ENCODE measurements at regions not wholly inside any gene's neighbourhood (a gene's known extent, or its start where the extent isn't known, plus 50 kb on each side); places are given as distances from the start of the nearest gene placed in this dataset.

DNA sequence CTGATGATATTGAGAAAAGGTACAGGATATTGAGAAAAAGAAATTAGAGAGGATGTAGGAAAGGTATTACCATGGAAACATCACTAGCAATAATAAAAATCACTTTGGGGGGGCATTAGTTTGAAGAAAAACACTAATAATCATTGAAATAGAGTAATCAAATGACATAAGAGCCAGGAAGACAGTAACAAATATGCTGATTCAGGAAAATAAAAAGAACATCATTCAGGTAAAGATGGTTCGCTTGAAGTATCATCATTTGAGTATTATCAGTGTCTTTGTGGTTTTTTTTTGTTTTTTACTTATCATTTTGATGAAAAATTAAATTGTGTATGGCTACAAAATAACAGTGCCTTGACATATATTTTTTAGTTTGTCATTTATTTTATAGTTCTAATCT lies 164.5 kb downstream of the IFI44 start:
- Histone ChIP-seq H3K18ac (ENCODE audit: low read length) (no peak overlapping the region), H2BK5ac (ENCODE audit: low read depth, low read length, poor library complexity) (no peak overlapping the region), H3K9me3 (ENCODE audit: insufficient read depth, low read depth, low read length) (no peaks in the 10 kb centered on the region), H3K79me1 (ENCODE audit: low read length) (no peaks in the 10 kb centered on the region), H2BK120ac (ENCODE audit: insufficient read depth, low read length, poor library complexity) (no peak overlapping the region), H3K4me2 (ENCODE audit: low read length) (no peak overlapping the region), H3K14ac (ENCODE audit: low read length) (no peak overlapping the region), H3K9ac (ENCODE audit: low read length) (no peak overlapping the region), H4K12ac (ENCODE audit: low read depth, low read length) (no peak overlapping the region), H3K79me2 (ENCODE audit: control insufficient read depth, insufficient read depth, low read length, poor library complexity) (no peaks in the 10 kb centered on the region), H2AK5ac (ENCODE audit: low read length) (no peak overlapping the region), H3K4ac (ENCODE audit: low read depth, low read length) (no peak overlapping the region), H3K27ac (ENCODE audit: low read depth, low read length) (no peak overlapping the region), H3K4me1 (ENCODE audit: control insufficient read depth in 1 of 2, insufficient read depth in 2 of 2, low read length in 2 of 2) (no peaks in the 10 kb centered on the region), H4K91ac (ENCODE audit: low read depth, low read length) (no peak overlapping the region), H3K23ac (ENCODE audit: low read length) (no peak overlapping the region), H3K27me3 (ENCODE audit: insufficient read depth, low read length) (no peaks in the 10 kb centered on the region), H2AFZ (ENCODE audit: insufficient read depth, low read length, poor library complexity) (no peak overlapping the region), H3K36me3 (ENCODE audit: control insufficient read depth in 1 of 2, insufficient read depth in 2 of 2, low read length in 2 of 2) (no peaks in the 10 kb centered on the region), H4K8ac (ENCODE audit: low read depth, low read length) (no peak overlapping the region), H2BK12ac (ENCODE audit: low read length) (no peak overlapping the region), H3K4me3 (ENCODE audit: low read depth, low read length) (no peak overlapping the region)
- no peak for DNase-seq
- no CpG with 5 or more reads among the region's 1 CpG for WGBS (ENCODE audit: extremely low coverage, insufficient coverage, insufficient read length)

DNA sequence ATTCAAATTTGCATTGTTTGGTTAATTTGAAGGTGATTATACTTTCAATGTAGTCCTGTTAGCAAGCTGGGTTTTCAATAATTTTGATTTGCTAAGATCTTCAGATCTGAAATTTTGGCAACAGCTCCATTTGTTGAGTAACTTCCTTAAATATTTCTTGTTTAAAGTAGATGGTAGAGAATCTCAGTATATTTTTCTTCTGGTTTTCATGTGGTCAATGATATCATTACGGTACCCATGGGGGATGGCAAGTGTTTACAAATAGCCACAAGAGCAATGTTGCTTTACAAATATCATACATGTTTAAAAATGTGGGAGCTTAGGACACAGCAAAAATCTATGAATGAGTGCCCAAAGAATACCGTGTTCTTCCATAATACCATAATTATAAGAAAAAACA lies 175.9 kb downstream of the IFI44 start:
- Histone ChIP-seq H3K23ac (ENCODE audit: low read length) (no peak overlapping the region), H3K18ac (ENCODE audit: low read length) (no peak overlapping the region), H3K4me1 (ENCODE audit: control insufficient read depth in 1 of 2, insufficient read depth in 2 of 2, low read length in 2 of 2) (no peaks in the 10 kb centered on the region), H3K4me3 (ENCODE audit: low read depth, low read length) (no peak overlapping the region), H4K8ac (ENCODE audit: low read depth, low read length) (no peak overlapping the region), H3K79me1 (ENCODE audit: low read length) (no peaks in the 10 kb centered on the region), H3K9me3 (ENCODE audit: insufficient read depth, low read depth, low read length) (no peaks in the 10 kb centered on the region), H3K36me3 (ENCODE audit: control insufficient read depth in 1 of 2, insufficient read depth in 2 of 2, low read length in 2 of 2) (no peaks in the 10 kb centered on the region), H2BK120ac (ENCODE audit: insufficient read depth, low read length, poor library complexity) (no peak overlapping the region), H3K4me2 (ENCODE audit: low read length) (no peak overlapping the region), H2BK5ac (ENCODE audit: low read depth, low read length, poor library complexity) (no peak overlapping the region), H3K27ac (ENCODE audit: low read depth, low read length) (no peak overlapping the region), H2BK12ac (ENCODE audit: low read length) (no peak overlapping the region), H3K14ac (ENCODE audit: low read length) (no peak overlapping the region), H3K4ac (ENCODE audit: low read depth, low read length) (no peak overlapping the region), H2AK5ac (ENCODE audit: low read length) (no peak overlapping the region), H4K91ac (ENCODE audit: low read depth, low read length) (no peak overlapping the region), H3K27me3 (ENCODE audit: insufficient read depth, low read length) (no peaks in the 10 kb centered on the region), H3K9ac (ENCODE audit: low read length) (no peak overlapping the region), H4K12ac (ENCODE audit: low read depth, low read length) (no peak overlapping the region), H2AFZ (ENCODE audit: insufficient read depth, low read length, poor library complexity) (no peak overlapping the region), H3K79me2 (ENCODE audit: control insufficient read depth, insufficient read depth, low read length, poor library complexity) (no peaks in the 10 kb centered on the region)
- no peak for DNase-seq
- WGBS (ENCODE audit: extremely low coverage, insufficient coverage, insufficient read length), result no CpG with 5 or more reads among the region's 2 CpGs

DNA sequence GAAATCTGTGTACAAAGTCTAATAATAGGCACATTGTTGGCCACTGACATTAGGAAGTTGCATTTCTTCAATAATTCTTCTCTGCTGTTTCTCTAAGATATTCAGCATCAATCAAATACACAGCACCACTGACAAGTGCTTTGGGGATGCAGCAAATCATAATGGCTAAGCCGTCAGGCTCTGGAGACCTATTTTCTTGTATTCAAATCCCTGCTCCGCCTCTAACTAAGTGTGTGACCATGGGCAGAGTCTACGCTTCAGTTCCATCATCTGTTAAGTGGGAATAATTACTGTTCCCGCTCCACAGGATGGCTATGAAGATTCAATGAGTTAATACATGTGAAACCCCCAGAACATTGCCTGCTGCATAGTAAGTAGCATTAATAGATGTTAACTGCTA lies 176.9 kb downstream of the ADGRL4 start:
- H3K23ac ChIP-seq (ENCODE audit: low read length), result no peak overlapping the region
- H2BK5ac ChIP-seq (ENCODE audit: low read depth, low read length, poor library complexity), result no peak overlapping the region
- no peak overlapping the region for H3K4me2 ChIP-seq (ENCODE audit: low read length)
- no peak overlapping the region for H3K9ac ChIP-seq (ENCODE audit: low read length)
- H4K91ac ChIP-seq (ENCODE audit: low read depth, low read length), result no peak overlapping the region
- H2AK5ac ChIP-seq (ENCODE audit: low read length), result no peak overlapping the region
- no peak overlapping the region for H2BK120ac ChIP-seq (ENCODE audit: insufficient read depth, low read length, poor library complexity)
- H2BK12ac ChIP-seq (ENCODE audit: low read length), result no peak overlapping the region
- DNase-seq, result no peak
- H3K27ac ChIP-seq (ENCODE audit: low read depth, low read length), result no peak overlapping the region
- H3K14ac ChIP-seq (ENCODE audit: low read length), result no peak overlapping the region
- no peaks in the 10 kb centered on the region for H3K36me3 ChIP-seq (ENCODE audit: control insufficient read depth in 1 of 2, insufficient read depth in 2 of 2, low read length in 2 of 2)
- no peak overlapping the region for H3K4ac ChIP-seq (ENCODE audit: low read depth, low read length)
- H3K79me2 ChIP-seq (ENCODE audit: control insufficient read depth, insufficient read depth, low read length, poor library complexity), result no peaks in the 10 kb centered on the region
- no CpG with 5 or more reads among the region's 4 CpGs for WGBS (ENCODE audit: extremely low coverage, insufficient coverage, insufficient read length)
- H3K4me3 ChIP-seq (ENCODE audit: low read depth, low read length), result no peak overlapping the region
- H3K27me3 ChIP-seq (ENCODE audit: insufficient read depth, low read length), result no peaks in the 10 kb centered on the region
- no peak overlapping the region for H4K8ac ChIP-seq (ENCODE audit: low read depth, low read length)
- H3K18ac ChIP-seq (ENCODE audit: low read length), result no peak overlapping the region
- no peaks in the 10 kb centered on the region for H3K9me3 ChIP-seq (ENCODE audit: insufficient read depth, low read depth, low read length)
- no peaks in the 10 kb centered on the region for H3K79me1 ChIP-seq (ENCODE audit: low read length)
- H2AFZ ChIP-seq (ENCODE audit: insufficient read depth, low read length, poor library complexity), result no peak overlapping the region
- H3K4me1 ChIP-seq (ENCODE audit: control insufficient read depth in 1 of 2, insufficient read depth in 2 of 2, low read length in 2 of 2), result peaks cover 0 to 2% of the 10 kb centered on the region in 2 experiments
- H4K12ac ChIP-seq (ENCODE audit: low read depth, low read length), result no peak overlapping the region

DNA sequence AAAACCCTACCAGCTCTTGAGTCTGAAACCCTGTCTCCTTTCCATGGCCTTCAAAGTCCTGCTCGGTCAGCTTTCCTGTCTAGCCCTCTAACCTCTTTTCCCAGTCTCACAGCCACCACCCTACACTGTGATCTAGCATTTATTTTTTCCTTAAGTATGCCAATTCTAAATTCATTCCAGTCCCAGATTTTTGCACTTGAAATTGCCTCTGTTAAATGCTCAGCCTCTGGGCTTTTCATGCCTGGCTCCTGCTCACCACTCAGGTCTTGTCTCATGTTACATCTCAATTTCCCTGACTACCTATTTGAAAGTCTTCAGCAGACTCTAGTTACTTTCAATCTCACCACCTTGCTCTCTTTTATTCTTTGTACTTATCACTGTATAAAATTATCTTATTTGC lies 176.2 kb downstream of the ADGRL4 start:
- Histone ChIP-seq H3K9ac (ENCODE audit: low read length) (no peak overlapping the region), H3K27me3 (ENCODE audit: insufficient read depth, low read length) (no peaks in the 10 kb centered on the region), H2AK5ac (ENCODE audit: low read length) (no peak overlapping the region), H3K9me3 (ENCODE audit: insufficient read depth, low read depth, low read length) (no peaks in the 10 kb centered on the region), H3K14ac (ENCODE audit: low read length) (no peak overlapping the region), H4K12ac (ENCODE audit: low read depth, low read length) (no peak overlapping the region), H3K18ac (ENCODE audit: low read length) (no peak overlapping the region), H2BK12ac (ENCODE audit: low read length) (no peak overlapping the region), H3K23ac (ENCODE audit: low read length) (no peak overlapping the region), H4K91ac (ENCODE audit: low read depth, low read length) (no peak overlapping the region), H4K8ac (ENCODE audit: low read depth, low read length) (no peak overlapping the region), H3K27ac (ENCODE audit: low read depth, low read length) (no peak overlapping the region), H3K36me3 (ENCODE audit: control insufficient read depth in 1 of 2, insufficient read depth in 2 of 2, low read length in 2 of 2) (no peaks in the 10 kb centered on the region), H3K4ac (ENCODE audit: low read depth, low read length) (no peak overlapping the region), H2BK120ac (ENCODE audit: insufficient read depth, low read length, poor library complexity) (no peak overlapping the region), H2BK5ac (ENCODE audit: low read depth, low read length, poor library complexity) (no peak overlapping the region), H3K4me1 (ENCODE audit: control insufficient read depth in 1 of 2, insufficient read depth in 2 of 2, low read length in 2 of 2) (peaks cover 0 to 2% of the 10 kb centered on the region in 2 experiments), H3K4me3 (ENCODE audit: low read depth, low read length) (no peak overlapping the region), H3K79me2 (ENCODE audit: control insufficient read depth, insufficient read depth, low read length, poor library complexity) (no peaks in the 10 kb centered on the region), H2AFZ (ENCODE audit: insufficient read depth, low read length, poor library complexity) (no peak overlapping the region), H3K79me1 (ENCODE audit: low read length) (no peaks in the 10 kb centered on the region), H3K4me2 (ENCODE audit: low read length) (no peak overlapping the region)
- no peak for DNase-seq
- no CpG with 5 or more reads among the region's 1 CpG for WGBS (ENCODE audit: extremely low coverage, insufficient coverage, insufficient read length)

Data from trophoblast cell (in vitro differentiated cells and primary cell).